DOHH2 (cell line): ENCODE measurements at regions not wholly inside any gene's neighbourhood (a gene's known extent, or its start where the extent isn't known, plus 50 kb on each side); places are given as distances from the start of the nearest gene placed in this dataset.

ENCODE experiments used
- CTCF ChIP-seq: fragments of 200-600 bp; sonication (generic); IDR thresholded peaks from one replicate; pipeline ENCODE4 v1.5.1; 2014; ENCODE audit warnings: antibody characterized with exemption, mild to moderate bottlenecking, low read depth, low read length; ENCODE audit not compliant: poor library complexity, severe bottlenecking
- EZH2phosphoT487 ChIP-seq: fragments of 200-600 bp; sonication (generic); IDR thresholded peaks from 2 replicates; pipeline ENCODE4 v1.6.1; 2017; ENCODE audit warnings: borderline replicate concordance, mild to moderate bottlenecking, antibody characterized with exemption, low read length, moderate library complexity, mixed read lengths

GRCh38 chr5:4205398-4205797, 609.8 kb downstream of the IRX1 start:
- TF ChIP-seq CTCF: no peak
- TF ChIP-seq EZH2phosphoT487: no peak
